GM21737 (cell line): ENCODE measurements at regions not wholly inside any gene's neighbourhood (a gene's known extent, or its start where the extent isn't known, plus 50 kb on each side); places are given as distances from the start of the nearest gene placed in this dataset.

ENCODE experiments used
- ATAC-seq: cut with Tn5 transposase; IDR thresholded peaks from one replicate; pipeline ENCODE4 v1.9.1; 2021; ENCODE audit warnings: mild to moderate bottlenecking, moderate library complexity; ENCODE audit not compliant: unreplicated experiment

GRCh38 chr2:43057742-43058725, 168.4 kb downstream of the ZFP36L2 start:
- ATAC-seq = no peak

- ATAC-seq = no peak
Measured at GRCh38 chr2:43057026-43057741, 169.2 kb downstream of the ZFP36L2 start.

GRCh38 chr2:43055985-43056384, 170.4 kb downstream of the ZFP36L2 start:
- no peak for ATAC-seq

GRCh38 chr2:43055086-43055912, 171.1 kb downstream of the ZFP36L2 start:
- no peak for ATAC-seq

- ATAC-seq = no peak
Measured at GRCh38 chr2:43054367-43054766, 172.0 kb downstream of the ZFP36L2 start.

- ATAC-seq = no peak
Measured at GRCh38 chr2:43052944-43053306, 173.5 kb downstream of the ZFP36L2 start.

- ATAC-seq = no peak
Measured at GRCh38 chr2:43052204-43052943, 174.0 kb downstream of the ZFP36L2 start.

- ATAC-seq = no peak
Measured at GRCh38 chr2:43051338-43051737, 175.1 kb downstream of the ZFP36L2 start.

GRCh38 chr2:43050866-43051265, 175.5 kb downstream of the ZFP36L2 start:
- ATAC-seq = no peak

GRCh38 chr2:43049836-43050801, 176.3 kb downstream of the ZFP36L2 start:
- no peak for ATAC-seq

GRCh38 chr2:43047187-43047780, 179.1 kb downstream of the ZFP36L2 start:
- ATAC-seq = no peak

GRCh38 chr2:43045866-43046265, 180.5 kb downstream of the ZFP36L2 start:
- no peak for ATAC-seq

- no peak for ATAC-seq
Measured at GRCh38 chr2:43044093-43044681, 182.2 kb downstream of the ZFP36L2 start.

GRCh38 chr2:43043553-43043870, 182.9 kb downstream of the ZFP36L2 start:
- ATAC-seq = no peak

- no peak for ATAC-seq
Measured at GRCh38 chr2:43041661-43042360, 184.6 kb downstream of the ZFP36L2 start.

- ATAC-seq = no peak
Measured at GRCh38 chr2:43041173-43041591, 185.2 kb downstream of the ZFP36L2 start.

- ATAC-seq = no peak
Measured at GRCh38 chr2:43040084-43040854, 186.1 kb downstream of the ZFP36L2 start.
